ENCODE measurements at regions not wholly inside any gene's neighbourhood (a gene's known extent, or its start where the extent isn't known, plus 50 kb on each side); places are given as distances from the start of the nearest gene placed in this dataset.

DNA sequence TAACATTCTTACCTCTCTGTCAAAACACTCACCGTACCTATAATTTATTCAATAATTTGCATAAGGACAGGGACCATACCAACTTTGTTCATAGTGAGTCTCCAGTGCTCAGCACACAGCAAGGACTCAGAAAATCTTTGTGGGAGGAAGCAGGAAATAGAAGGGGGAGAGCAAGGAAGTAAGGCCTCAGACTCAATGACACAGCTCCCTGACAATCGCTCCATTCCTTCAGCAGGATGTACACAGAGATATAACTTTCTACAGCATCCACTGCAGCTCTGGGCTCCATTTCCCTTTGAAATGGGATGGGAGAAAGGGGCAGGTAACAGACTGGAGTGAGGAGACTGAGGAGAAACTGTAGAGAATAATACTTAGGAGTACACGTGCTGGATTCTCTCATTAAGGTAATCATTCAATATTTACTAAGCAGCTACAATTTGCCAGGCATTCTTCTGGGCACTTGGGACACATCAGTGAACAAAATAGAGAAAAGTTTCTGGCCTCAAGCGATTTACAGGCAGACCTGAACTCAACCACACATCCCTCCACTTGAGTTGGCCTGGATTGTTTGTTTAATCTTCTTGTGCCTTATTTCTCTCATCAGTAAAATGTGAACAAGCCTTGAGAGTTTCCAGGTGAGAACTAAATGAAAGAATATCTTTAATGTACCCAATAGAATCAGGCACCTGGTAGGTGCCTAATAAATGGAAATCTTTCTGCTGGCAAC is 330.3 kb upstream of the THBS1 start:
- H3K4me1 ChIP-seq = peaks cover 0 to 33% (median 11%) of the 10 kb centered on the region in 9 donors
- intact Hi-C loops (cut with DNase I) = no loop called here
- WGBS, 2 donors = 75 to 86% methylated on average over 4 of the region's 4 CpGs
- DNase-seq (no peak), ATAC-seq (no peak)
- no peak overlapping the region for H3K4me3 ChIP-seq
- no peaks in the 10 kb centered on the region for H3K36me3 ChIP-seq
- H3K27me3 ChIP-seq = no peaks in the 10 kb centered on the region
- TF ChIP-seq, protein P1, sequence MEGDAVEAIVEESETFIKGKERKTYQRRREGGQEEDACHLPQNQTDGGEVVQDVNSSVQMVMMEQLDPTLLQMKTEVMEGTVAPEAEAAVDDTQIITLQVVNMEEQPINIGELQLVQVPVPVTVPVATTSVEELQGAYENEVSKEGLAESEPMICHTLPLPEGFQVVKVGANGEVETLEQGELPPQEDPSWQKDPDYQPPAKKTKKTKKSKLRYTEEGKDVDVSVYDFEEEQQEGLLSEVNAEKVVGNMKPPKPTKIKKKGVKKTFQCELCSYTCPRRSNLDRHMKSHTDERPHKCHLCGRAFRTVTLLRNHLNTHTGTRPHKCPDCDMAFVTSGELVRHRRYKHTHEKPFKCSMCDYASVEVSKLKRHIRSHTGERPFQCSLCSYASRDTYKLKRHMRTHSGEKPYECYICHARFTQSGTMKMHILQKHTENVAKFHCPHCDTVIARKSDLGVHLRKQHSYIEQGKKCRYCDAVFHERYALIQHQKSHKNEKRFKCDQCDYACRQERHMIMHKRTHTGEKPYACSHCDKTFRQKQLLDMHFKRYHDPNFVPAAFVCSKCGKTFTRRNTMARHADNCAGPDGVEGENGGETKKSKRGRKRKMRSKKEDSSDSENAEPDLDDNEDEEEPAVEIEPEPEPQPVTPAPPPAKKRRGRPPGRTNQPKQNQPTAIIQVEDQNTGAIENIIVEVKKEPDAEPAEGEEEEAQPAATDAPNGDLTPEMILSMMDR (IDR thresholded peaks at IDR 0.05) = no peak
- H3K27ac ChIP-seq = peak overlapping the region in 2 of 10 donors; percentile 8 to 24
- no peaks in the 10 kb centered on the region for H3K9me3 ChIP-seq

DNA sequence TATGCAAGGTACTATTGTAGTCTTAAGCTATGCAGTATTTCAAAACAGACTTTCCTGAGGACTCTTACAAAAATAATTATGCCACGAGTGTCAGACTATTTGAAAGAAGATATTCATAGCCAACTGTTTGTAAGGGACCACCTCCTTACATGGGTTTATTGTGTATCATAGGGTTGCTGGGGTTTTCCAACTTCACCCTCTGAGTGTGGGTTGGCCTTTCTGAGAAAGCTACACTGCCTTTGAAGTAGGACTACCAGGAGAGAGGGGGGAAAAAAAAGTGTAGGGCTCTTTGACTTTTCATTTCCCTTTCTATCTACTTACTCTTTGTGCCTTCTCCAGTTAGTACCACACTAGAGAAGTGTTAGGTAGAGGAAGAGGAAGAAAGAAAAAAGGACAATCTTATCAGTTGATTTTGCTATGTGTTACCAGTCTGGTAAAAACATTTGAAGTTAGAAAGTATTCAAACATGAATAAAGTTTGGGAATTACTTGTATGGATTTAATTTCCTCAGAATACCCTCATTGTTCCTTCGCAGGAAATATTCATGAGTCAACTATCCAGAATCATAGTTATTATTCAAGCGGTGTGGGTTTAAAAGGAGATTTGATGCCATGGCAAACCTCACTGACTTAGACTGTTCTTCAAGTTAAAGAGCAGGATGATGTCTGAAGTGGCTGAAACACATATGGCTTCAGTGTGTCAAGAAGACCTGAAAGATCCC is 329.3 kb upstream of the THBS1 start:
- DNase-seq (no peak), ATAC-seq (no peak)
- no peak overlapping the region for H3K4me3 ChIP-seq
- 67 to 81% methylated on average over 3 of the region's 3 CpGs for WGBS, 2 donors
- H3K4me1 ChIP-seq = peaks cover 0 to 33% (median 11%) of the 10 kb centered on the region in 9 donors
- intact Hi-C loops (cut with DNase I) = no loop called here
- H3K27ac ChIP-seq = peak overlapping the region in 2 of 10 donors; percentile 8 to 24
- H3K36me3 ChIP-seq = no peaks in the 10 kb centered on the region
- no peaks in the 10 kb centered on the region for H3K27me3 ChIP-seq
- H3K9me3 ChIP-seq = no peaks in the 10 kb centered on the region
- TF ChIP-seq, protein P1 (IDR thresholded peaks at IDR 0.05) = no peak

DNA sequence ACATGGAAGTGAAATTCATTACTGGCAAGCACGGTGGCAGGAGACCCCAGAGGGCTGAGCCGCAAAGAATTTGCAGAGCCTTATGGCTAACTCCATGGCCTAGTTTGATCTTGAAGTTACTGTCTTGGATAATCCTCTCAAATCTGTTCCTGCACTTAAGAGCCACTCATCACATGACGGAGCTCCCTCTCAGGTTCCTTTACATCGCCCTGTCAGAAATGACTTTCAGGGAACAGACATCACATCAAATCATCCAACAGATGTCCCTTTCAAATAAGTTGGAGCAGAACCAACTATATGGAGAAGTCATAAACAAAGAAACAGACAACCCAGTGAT is 328.8 kb upstream of the THBS1 start:
- DNase-seq = no peak
- TF ChIP-seq, protein P1 (IDR thresholded peaks at IDR 0.05) = no peak
- WGBS, 2 donors = 67 to 78% methylated on average over 4 of the region's 4 CpGs
- ATAC-seq = no peak
- H3K27me3 ChIP-seq = no peaks in the 10 kb centered on the region
- peaks cover 0 to 33% (median 11%) of the 10 kb centered on the region in 9 donors for H3K4me1 ChIP-seq
- no peak overlapping the region for H3K4me3 ChIP-seq
- H3K9me3 ChIP-seq = no peaks in the 10 kb centered on the region
- intact Hi-C loops (cut with DNase I) = no loop called here
- no peak overlapping the region for H3K27ac ChIP-seq
- no peaks in the 10 kb centered on the region for H3K36me3 ChIP-seq

DNA sequence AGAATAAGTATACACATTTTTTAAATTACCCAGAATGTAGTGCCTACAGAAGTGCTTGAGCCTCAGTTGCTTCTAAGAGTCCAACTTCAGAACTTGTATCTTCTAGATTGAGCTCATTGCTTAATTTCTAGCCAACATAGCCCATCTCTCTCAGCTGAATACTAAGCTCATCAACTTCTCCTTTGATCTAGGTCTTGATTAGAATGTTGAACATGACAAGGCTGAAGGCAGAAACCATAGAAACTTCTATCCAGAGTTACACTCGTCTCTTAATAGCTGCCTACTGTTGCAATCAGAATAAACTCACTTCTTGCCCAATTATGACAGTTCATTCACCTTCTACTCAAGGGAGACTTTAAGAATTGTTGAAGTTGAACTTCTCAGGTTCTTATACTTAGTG is 327.3 kb upstream of the THBS1 start:
- WGBS, 2 donors = 93 to 95% methylated on average over 1 of the region's 1 CpG
- H3K27ac ChIP-seq = no peak overlapping the region
- intact Hi-C loops (cut with DNase I) = no loop called here
- no peak for ATAC-seq
- H3K36me3 ChIP-seq = no peaks in the 10 kb centered on the region
- DNase-seq = no peak
- H3K4me1 ChIP-seq = peaks cover 0 to 22% (median under 1%) of the 10 kb centered on the region in 9 donors
- peaks cover 0 to 4% (median 0%) of the 10 kb centered on the region in 11 donors for H3K9me3 ChIP-seq
- TF ChIP-seq, protein P1 (IDR thresholded peaks at IDR 0.05) = no peak
- H3K27me3 ChIP-seq = no peaks in the 10 kb centered on the region
- H3K4me3 ChIP-seq = no peak overlapping the region

Measured in heart right ventricle (tissue), 16 donors.